Stimulated activated naive B cell treated with anti-CD40 and anti-IgM and Interleukin-4, amounts not matched to agents 10 μg/mL and 1 μg/mL and 100 μg/mL, for 72 hours (primary cell): ENCODE measurements at regions not wholly inside any gene's neighbourhood (a gene's known extent, or its start where the extent isn't known, plus 50 kb on each side); places are given as distances from the start of the nearest gene placed in this dataset.

Experiments
- ATAC-seq, 2 donors: fragments of 150-1000 bp; cut with Tn5 transposase; replicated peaks; 2 replicates each; pipeline ENCODE4 v1.10.0; 2021; ENCODE audit warnings: moderate library complexity in 1 of 2
- DNase-seq: peaks from one replicate; pipeline ENCODE4 v3.0.0; 2021
- H3K27ac Mint-ChIP-seq: one replicate; pipeline ENCODE4 v1.8.0; 2022; ENCODE audit warnings: mild to moderate bottlenecking, mixed read lengths
- H3K27me3 Mint-ChIP-seq, 2 donors: one replicate each; pipeline ENCODE4 v1.8.0; 2022; ENCODE audit warnings: mixed read lengths in 2 of 2
- H3K36me3 Mint-ChIP-seq, 2 donors: one replicate each; pipeline ENCODE4 v1.8.0; 2022; ENCODE audit warnings: mixed read lengths in 2 of 2, mild to moderate bottlenecking in 1 of 2
- H3K4me1 Mint-ChIP-seq, 2 donors: one replicate each; pipeline ENCODE4 v1.8.0; 2022; ENCODE audit warnings: mixed read lengths in 2 of 2, mild to moderate bottlenecking in 1 of 2
- H3K4me3 Mint-ChIP-seq, 2 donors: one replicate each; pipeline ENCODE4 v1.8.0; 2022; ENCODE audit warnings: mild to moderate bottlenecking in 2 of 2, mixed read lengths in 2 of 2, moderate library complexity in 1 of 2
- H3K9me3 Mint-ChIP-seq, 2 donors: one replicate each; pipeline ENCODE4 v1.8.0; 2022; ENCODE audit warnings: mixed read lengths in 2 of 2, mild to moderate bottlenecking in 1 of 2

DNA sequence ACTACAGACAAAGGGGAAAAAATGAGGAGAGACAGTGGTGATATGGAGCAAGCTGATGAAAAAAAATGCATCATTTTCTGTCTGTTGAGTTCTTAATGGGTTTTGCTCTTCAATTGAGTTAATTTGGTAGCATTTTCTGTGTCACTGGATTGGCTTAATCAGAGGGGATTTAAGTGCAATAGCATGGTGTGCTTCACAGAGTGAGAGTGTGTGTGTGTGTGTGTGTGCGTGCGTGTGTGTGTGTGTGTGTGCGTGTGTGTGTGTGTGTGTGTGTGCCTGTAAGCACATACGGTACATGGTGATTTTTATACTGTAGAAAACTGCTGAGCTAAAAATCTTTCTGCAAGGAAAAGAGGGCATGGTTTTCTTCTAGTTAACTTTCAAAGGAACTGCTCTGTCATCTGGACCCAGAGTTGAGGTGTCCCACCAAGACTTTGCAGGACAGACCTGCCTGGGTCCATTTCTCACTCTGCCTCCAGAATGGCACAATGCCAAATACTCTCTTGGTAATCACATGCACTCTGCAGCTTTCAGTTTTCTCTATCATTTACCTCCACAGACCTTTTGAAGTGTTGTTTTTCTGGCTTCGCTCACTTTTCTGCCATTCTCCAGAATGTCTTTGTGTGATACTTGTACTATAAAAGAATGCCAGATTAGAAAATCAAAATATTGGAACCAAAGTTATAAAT is 952.6 kb upstream of the SOX9 start:
- H3K9me3 Mint-ChIP-seq: peaks cover 0 to 2% of the 10 kb centered on the region in 2 donors
- no peaks in the 10 kb centered on the region for H3K4me1 Mint-ChIP-seq
- H3K4me3 Mint-ChIP-seq: no peak overlapping the region
- no peak overlapping the region for H3K27ac Mint-ChIP-seq
- H3K36me3 Mint-ChIP-seq: no peaks in the 10 kb centered on the region
- ATAC-seq (no peak), DNase-seq (no peak)
- no peaks in the 10 kb centered on the region for H3K27me3 Mint-ChIP-seq

DNA sequence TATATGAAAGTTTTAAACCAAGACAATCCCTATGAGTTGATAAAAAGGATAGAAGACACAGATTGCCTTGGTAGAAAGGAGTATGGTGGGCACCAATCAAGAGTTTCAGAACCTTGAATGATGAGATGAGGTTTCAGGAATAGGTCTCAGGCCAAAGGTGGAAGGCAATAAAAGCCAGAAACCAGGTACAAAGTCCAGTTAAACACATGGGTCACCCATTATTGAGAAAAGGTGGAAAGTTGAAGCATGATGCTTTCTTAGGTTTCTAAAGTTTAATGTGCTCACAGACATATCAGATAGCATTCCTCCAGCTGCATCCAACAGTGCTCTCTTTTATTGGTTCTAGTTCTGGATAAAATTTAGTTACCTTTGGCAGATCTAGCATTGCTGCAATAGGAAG is 950.8 kb upstream of the SOX9 start:
- H3K9me3 Mint-ChIP-seq: peaks cover 0 to 2% of the 10 kb centered on the region in 2 donors
- ATAC-seq (no peak), DNase-seq (no peak)
- no peak overlapping the region for H3K27ac Mint-ChIP-seq
- H3K36me3 Mint-ChIP-seq: no peaks in the 10 kb centered on the region
- no peaks in the 10 kb centered on the region for H3K27me3 Mint-ChIP-seq
- no peaks in the 10 kb centered on the region for H3K4me1 Mint-ChIP-seq
- H3K4me3 Mint-ChIP-seq: no peak overlapping the region

DNA sequence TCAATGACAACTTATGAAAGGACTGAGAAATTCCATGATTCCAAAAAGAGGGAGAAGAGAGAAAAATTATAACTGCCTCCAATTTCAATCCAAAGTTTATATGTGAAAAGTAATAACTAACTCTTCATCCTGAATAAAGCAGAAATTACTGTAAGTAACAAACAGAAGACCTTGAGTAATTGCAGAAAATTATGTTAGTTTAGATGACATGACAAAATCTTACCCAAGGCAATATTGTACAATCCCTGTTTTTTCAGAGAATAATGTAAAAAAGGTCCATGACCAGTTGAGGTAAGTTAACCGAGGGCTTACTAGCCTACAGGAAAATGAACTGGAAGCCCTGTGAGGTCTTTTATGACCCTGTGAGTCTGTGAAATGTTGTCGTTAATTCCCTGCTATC is 949.5 kb upstream of the SOX9 start:
- Mint-ChIP-seq H3K4me1 (no peaks in the 10 kb centered on the region), H3K9me3 (peaks cover 0 to 2% of the 10 kb centered on the region in 2 donors), H3K4me3 (no peak overlapping the region), H3K27ac (no peak overlapping the region), H3K36me3 (no peaks in the 10 kb centered on the region), H3K27me3 (no peaks in the 10 kb centered on the region)
- DNase-seq (no peak), ATAC-seq (no peak)

DNA sequence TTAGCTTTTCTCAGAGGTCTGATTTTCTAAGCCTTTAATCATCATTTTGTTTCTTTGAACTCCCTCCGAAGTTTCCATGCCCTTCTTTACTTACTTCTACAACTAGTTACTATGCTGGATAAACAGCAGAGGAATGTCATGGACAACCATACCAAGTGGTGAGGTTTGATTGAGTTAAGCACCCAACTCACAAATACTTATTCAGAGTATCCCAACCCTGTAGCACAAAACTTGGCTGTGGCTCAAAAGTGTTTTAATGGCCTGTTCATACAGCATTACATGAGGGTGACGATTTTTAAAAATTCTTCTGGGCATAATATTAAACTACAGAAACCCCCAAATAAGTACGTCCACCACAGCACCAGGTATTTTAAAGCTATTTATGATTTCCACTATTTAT is 946.8 kb upstream of the SOX9 start:
- Mint-ChIP-seq H3K27me3 (no peaks in the 10 kb centered on the region), H3K4me1 (no peaks in the 10 kb centered on the region)
- ATAC-seq: no peak

DNA sequence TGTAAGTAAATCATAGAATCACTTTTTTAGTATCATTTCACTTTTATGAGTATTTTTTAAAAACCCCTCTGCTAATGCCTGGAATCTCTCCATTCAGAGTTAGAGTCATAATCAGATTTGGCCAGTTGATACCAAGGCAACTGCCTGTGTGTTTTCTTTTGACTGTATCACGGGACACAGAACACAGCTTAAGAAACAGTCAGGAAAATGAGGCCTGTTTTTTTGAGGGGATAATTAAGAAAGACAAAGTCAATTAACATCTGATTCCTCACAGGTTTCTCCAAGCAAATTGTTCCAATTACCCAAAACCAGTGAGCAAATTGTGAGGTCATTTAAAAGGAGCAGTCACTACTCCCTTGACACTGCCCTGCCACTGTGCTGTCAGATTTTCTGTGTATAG is 944.5 kb upstream of the SOX9 start:
- no peaks in the 10 kb centered on the region for H3K4me1 Mint-ChIP-seq
- DNase-seq (no peak), ATAC-seq (no peak)
- no peaks in the 10 kb centered on the region for H3K36me3 Mint-ChIP-seq
- peaks cover 0 to 3% of the 10 kb centered on the region in 2 donors for H3K9me3 Mint-ChIP-seq
- H3K27ac Mint-ChIP-seq: no peak overlapping the region
- H3K4me3 Mint-ChIP-seq: no peak overlapping the region
- H3K27me3 Mint-ChIP-seq: no peaks in the 10 kb centered on the region

More for the DNA sequence above, 946.8 kb upstream of the SOX9 start:
- Mint-ChIP-seq H3K36me3 (no peaks in the 10 kb centered on the region), H3K4me3 (no peak overlapping the region), H3K9me3 (peaks cover 0 to 3% of the 10 kb centered on the region in 2 donors), H3K27ac (no peak overlapping the region)
- DNase-seq: no peak

DNA sequence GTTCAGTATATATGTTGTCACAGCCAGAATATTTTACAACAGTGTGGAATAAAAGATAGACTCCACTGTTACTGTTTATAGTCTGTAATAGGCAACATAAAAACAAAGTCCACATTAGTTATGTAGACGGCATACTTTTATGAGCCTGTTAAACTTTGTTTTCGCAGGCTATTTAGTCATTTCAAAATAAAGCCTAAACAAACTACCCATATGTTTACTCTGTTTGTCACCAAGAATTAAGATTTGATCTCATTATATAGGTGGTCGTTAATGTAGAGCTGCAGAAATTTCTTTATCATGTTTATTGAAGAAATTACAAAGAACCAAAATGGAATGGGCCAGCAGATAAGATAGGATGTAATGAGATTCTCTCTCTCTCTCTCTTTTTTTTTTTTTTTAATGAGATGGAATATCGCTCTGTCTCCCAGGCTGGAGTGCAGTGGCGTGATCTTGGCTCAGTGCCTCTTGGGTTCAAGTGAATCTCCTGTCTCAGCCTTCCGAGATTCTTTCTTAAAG is 943.8 kb upstream of the SOX9 start:
- H3K4me1 Mint-ChIP-seq: no peaks in the 10 kb centered on the region
- no peak for ATAC-seq
- no peaks in the 10 kb centered on the region for H3K36me3 Mint-ChIP-seq
- H3K9me3 Mint-ChIP-seq: peaks cover 0 to 3% of the 10 kb centered on the region in 2 donors
- no peak overlapping the region for H3K27ac Mint-ChIP-seq
- no peak overlapping the region for H3K4me3 Mint-ChIP-seq
- no peaks in the 10 kb centered on the region for H3K27me3 Mint-ChIP-seq
- no peak for DNase-seq

DNA sequence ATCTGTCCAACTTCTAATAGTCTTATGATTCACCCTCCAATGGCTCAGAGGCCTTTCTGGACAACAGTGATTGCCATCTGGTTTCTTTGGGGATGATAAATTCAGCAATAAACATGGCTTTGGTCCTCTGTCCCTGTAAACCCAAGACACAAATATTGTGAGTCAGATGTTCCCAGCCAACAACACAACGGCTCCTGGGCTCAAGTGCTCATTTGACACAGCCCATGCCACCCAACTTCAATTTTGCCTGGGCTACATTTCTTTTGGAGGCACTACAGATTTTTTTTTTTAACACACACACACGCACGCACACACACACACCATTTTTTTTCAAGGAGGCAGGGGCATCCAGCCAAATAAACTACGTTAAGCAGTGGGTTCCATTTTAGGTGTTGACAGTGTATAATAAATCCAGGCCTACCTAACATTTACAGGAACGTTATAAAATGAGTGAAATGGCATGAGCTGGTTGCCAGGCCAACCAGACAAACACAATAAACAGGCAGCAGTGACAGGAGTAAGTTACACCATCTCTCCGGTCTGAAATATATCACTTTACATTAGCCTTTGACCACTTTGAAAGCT is 939.9 kb upstream of the SOX9 start:
- Mint-ChIP-seq H3K4me3 (no peak overlapping the region), H3K4me1 (no peaks in the 10 kb centered on the region), H3K27ac (no peak overlapping the region), H3K36me3 (no peaks in the 10 kb centered on the region), H3K27me3 (no peaks in the 10 kb centered on the region), H3K9me3 (peaks cover 0 to 1% of the 10 kb centered on the region in 2 donors)
- DNase-seq: no peak
- ATAC-seq: no peak

DNA sequence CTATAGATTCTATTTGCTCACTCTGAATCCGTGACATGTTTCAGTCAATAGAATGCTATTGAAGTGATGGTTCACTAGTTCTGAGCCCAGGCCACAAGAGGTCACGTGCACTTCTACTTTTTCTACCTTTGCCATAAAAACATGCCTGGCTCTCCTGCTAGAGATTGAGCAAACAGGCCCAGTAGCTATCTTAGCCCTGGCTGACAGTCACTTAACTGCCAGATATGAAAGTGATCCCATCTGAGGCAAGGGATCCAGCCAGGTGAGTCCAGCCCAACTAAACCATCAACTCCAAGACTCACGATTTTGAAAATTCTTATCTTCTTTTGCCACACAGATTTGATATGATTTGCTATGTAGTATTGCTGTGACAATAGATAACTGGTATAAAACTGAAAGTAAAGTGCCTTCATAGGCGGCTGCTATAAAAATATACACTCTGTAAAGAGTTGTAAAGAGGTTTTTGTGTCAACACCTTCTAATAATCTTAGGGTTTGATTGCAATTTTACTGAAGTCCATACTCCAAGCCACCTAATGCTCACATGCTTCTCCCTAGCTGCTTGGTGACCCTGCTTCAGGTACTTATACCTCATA is 937.7 kb upstream of the SOX9 start:
- DNase-seq: no peak
- Mint-ChIP-seq H3K36me3 (no peaks in the 10 kb centered on the region), H3K4me1 (no peaks in the 10 kb centered on the region), H3K27me3 (no peaks in the 10 kb centered on the region), H3K27ac (no peak overlapping the region), H3K4me3 (no peak overlapping the region), H3K9me3 (peaks cover 0 to 1% of the 10 kb centered on the region in 2 donors)
- ATAC-seq: no peak

DNA sequence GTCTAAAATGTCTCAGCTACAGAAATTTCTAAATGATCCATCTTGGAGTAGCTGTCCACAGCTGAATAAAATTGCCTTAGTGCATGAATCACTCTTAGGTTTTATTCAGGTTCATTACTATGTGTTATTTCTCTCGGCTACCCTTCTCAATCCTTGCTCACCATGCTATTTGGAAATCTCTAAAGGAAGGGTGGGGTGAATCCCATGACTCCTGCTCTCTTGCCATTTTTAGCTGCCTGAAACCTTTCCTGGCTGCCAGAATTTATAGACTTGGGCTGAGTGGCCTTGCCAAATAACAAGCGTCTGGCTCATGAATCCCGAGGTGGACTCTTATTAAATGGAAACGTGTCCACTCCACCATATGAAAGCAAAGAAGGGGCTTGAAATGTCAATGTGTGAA is 936.1 kb upstream of the SOX9 start:
- Mint-ChIP-seq H3K4me3 (no peak overlapping the region), H3K27me3 (no peaks in the 10 kb centered on the region), H3K27ac (no peak overlapping the region), H3K36me3 (no peaks in the 10 kb centered on the region), H3K9me3 (no peaks in the 10 kb centered on the region), H3K4me1 (no peaks in the 10 kb centered on the region)
- DNase-seq (no peak), ATAC-seq (no peak)

DNA sequence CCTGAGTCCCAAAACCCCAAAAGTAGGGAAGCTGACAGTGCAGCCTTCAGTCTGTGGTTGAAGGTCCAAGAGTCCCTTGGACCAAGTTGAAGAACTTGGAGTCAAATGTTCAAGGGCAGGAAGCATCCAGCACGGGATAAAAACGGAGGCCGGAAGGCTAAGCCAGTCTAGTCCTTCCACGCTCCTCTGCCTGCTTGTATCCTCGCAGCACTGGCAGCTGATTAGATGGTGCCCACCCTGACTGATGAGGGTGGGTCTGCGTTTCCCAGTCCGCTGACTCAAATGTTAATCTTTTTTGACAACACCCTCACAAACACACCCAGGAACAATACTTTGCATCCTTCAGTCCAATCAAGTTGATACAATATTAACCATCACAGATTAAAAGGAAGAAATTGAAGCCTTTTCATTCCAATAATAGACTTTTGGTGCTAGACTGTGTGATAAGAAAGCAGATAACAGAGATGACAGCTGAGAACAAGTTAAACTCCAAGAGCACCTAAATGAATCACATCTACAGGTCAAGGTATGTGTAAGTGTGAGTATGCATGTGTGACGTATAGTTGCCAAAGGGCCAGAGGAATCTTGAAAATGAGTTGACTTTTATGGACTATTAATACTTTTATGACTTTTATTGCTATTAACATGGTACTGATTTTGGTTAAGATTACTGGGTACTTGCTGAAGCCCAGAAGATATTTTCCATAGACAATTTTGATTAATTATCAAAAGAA is 933.5 kb upstream of the SOX9 start:
- H3K27ac Mint-ChIP-seq: no peak overlapping the region
- no peaks in the 10 kb centered on the region for H3K4me1 Mint-ChIP-seq
- DNase-seq (no peak), ATAC-seq (no peak)
- peaks cover 0 to 1% of the 10 kb centered on the region in 2 donors for H3K9me3 Mint-ChIP-seq
- no peaks in the 10 kb centered on the region for H3K27me3 Mint-ChIP-seq
- H3K36me3 Mint-ChIP-seq: no peaks in the 10 kb centered on the region
- no peak overlapping the region for H3K4me3 Mint-ChIP-seq

DNA sequence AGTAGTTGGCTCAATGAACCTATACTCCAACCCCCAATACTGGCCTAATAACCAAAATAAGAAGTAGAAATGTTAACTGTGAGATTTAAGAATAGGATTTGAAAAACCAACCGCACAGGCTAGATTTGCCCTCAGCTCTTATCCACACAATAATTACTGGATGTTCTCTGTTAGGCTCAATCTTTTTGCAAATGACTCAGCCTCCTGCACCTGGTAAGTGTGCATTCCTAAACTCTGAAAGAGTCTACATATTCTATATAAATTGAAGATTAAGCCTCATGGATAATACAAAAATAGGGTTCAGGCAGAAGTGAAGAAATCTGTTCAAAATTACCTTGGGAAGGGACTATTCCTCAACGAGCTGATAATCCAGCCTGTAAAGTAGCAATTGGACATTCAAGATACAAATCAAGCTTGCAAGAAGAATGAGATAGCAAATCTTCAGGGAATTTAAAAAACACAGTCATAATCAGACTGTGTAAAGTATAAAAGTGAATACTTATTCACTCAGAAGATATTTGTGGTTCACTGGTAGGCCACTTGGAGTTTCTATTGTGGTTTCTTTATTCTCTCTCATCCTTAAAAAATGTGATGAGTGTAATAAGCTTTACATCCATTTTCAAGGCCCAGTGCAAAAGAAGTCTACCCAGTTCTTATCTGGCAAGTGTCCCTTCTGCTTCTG is 931.9 kb upstream of the SOX9 start:
- Mint-ChIP-seq H3K27me3 (no peaks in the 10 kb centered on the region), H3K9me3 (peaks cover 0 to 1% of the 10 kb centered on the region in 2 donors), H3K27ac (no peak overlapping the region), H3K36me3 (no peaks in the 10 kb centered on the region), H3K4me1 (no peaks in the 10 kb centered on the region), H3K4me3 (no peak overlapping the region)
- no peak for ATAC-seq
- DNase-seq: no peak

DNA sequence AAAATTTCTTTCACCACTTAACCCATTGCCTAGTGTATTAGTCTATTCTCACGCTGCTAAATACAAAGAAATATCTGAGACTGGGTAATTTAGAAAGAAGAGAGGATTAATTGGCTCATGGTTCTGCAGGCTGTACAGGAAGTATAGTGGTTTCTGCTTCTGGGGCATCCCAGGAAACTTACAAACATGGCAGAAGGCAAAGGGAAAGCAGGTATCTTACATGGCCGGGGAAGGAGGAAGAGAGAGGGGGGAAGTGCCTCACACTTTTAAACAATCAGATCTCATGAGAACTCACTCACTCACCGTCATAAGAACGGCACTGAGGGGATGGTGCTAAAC is 931.4 kb upstream of the SOX9 start:
- ATAC-seq: no peak
- Mint-ChIP-seq H3K27me3 (no peaks in the 10 kb centered on the region), H3K4me1 (no peaks in the 10 kb centered on the region), H3K36me3 (no peaks in the 10 kb centered on the region), H3K9me3 (peaks cover 0 to 1% of the 10 kb centered on the region in 2 donors), H3K27ac (no peak overlapping the region), H3K4me3 (no peak overlapping the region)
- no peak for DNase-seq

DNA sequence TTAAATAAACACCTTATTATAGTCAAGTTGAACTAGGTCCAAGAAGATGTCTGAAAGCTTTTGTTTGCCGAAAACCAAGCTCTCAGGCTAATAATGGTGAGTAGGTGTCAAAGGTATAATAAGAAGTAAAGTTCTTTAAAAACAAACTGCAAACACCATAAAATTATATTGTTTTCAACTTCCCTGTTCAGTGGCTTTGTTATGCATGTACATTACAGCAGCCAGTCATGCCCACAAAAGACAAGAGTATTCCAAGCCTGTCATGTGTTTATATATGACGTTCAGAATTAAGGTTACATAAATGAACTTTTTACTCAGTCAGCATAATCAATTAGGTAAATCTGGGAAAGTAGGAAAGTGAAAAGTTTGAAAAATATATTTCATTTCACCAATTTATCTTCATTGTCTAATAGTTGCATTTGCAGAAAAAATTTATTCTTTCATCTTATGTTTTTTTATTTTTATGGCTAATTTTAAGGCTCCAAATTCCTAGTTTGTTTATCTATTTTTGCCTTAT is 928.7 kb upstream of the SOX9 start:
- H3K9me3 Mint-ChIP-seq: peaks cover 0 to 1% of the 10 kb centered on the region in 2 donors
- H3K27me3 Mint-ChIP-seq: no peaks in the 10 kb centered on the region
- no peak for DNase-seq
- ATAC-seq: no peak
- H3K4me1 Mint-ChIP-seq: no peaks in the 10 kb centered on the region
- H3K4me3 Mint-ChIP-seq: no peak overlapping the region
- no peak overlapping the region for H3K27ac Mint-ChIP-seq
- H3K36me3 Mint-ChIP-seq: no peaks in the 10 kb centered on the region

DNA sequence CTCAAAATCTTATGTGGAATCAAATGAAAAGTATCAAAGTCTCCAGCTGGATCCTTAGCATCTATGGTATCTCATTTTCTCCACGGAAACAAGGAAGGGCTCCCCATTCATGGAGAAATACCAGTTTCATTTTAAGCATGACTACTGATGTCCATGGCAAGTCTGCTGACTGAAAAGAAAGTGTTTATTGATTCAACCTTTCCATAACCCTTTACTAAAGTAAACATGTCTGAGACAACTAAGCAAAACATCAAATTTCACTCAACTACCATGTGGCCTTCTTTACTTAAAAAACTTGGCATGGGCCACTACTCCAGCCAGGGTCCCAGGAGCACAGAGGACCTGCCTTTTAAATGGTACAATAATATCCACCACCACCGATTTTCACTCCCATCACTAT is 928.0 kb upstream of the SOX9 start:
- no peak overlapping the region for H3K4me3 Mint-ChIP-seq
- no peaks in the 10 kb centered on the region for H3K27me3 Mint-ChIP-seq
- H3K4me1 Mint-ChIP-seq: no peaks in the 10 kb centered on the region
- H3K9me3 Mint-ChIP-seq: peaks cover 0 to 1% of the 10 kb centered on the region in 2 donors
- DNase-seq (no peak), ATAC-seq (no peak)
- no peak overlapping the region for H3K27ac Mint-ChIP-seq
- no peaks in the 10 kb centered on the region for H3K36me3 Mint-ChIP-seq
